Calu3 (cell line): ENCODE measurements at regions not wholly inside any gene's neighbourhood (a gene's known extent, or its start where the extent isn't known, plus 50 kb on each side); places are given as distances from the start of the nearest gene placed in this dataset.
"Not testable (repeated sequence)": the region's sequence is repeated elsewhere in the genome, so short reads cannot be mapped to it uniquely, and the experiment has no call there.

Experiments
- BruUV-seq: library from RNA; stranded (reverse); fragments of 400-500 nt; replicated peaks from 2 replicates; lab custom pipeline; 2021; lab: Mats Ljungman, UMichigan
- CTCF ChIA-PET: fragments of 300-600 bp; sonication (Branson Sonifier 250); formaldehyde crosslinking; loops from one replicate; lab custom pipeline; 2022; ENCODE audit warnings: antibody characterized with exemption; lab: Charles Lee
- DNase-seq: peaks from one replicate; pipeline ENCODE4 v3.0.0; 2022
- H3K27ac Mint-ChIP-seq: one replicate; pipeline ENCODE4 v1.8.0; 2022; ENCODE audit warnings: mixed read lengths; ENCODE audit not compliant: unreplicated experiment
- H3K27me3 Mint-ChIP-seq: one replicate; pipeline ENCODE4 v1.8.0; 2022; ENCODE audit warnings: mixed read lengths; ENCODE audit not compliant: unreplicated experiment
- H3K36me3 Mint-ChIP-seq: one replicate; pipeline ENCODE4 v1.8.0; 2022; ENCODE audit warnings: mild to moderate bottlenecking, moderate library complexity, mixed read lengths; ENCODE audit not compliant: insufficient read depth, unreplicated experiment
- H3K4me1 Mint-ChIP-seq: one replicate; pipeline ENCODE4 v1.8.0; 2022; ENCODE audit warnings: mild to moderate bottlenecking, low read depth, mixed read lengths; ENCODE audit not compliant: unreplicated experiment
- H3K4me3 Mint-ChIP-seq: one replicate; pipeline ENCODE4 v1.8.0; 2022; ENCODE audit warnings: mild to moderate bottlenecking, low read depth, moderate library complexity, mixed read lengths; ENCODE audit not compliant: unreplicated experiment
- H3K9me3 Mint-ChIP-seq: one replicate; pipeline ENCODE4 v1.8.0; 2022; ENCODE audit warnings: low read depth, mixed read lengths; ENCODE audit not compliant: unreplicated experiment
- intact Hi-C: fragments of 100-400 bp; cut with micrococcal nuclease; formaldehyde crosslinking; loops from one replicate; pipeline ENCODE4 v1.10.0; 2022; ENCODE audit not compliant: unreplicated experiment
- TF ChIP-seq, protein P1 (sequence below): fragments of 200-600 bp; IDR thresholded peaks from one replicate; pipeline ENCODE4 v1.8.0; 2022; ENCODE audit warnings: antibody characterized with exemption; ENCODE audit not compliant: unreplicated experiment

GRCh38 chr10:129203819-129204218 lies 263.2 kb upstream of the MGMT start:
- no TSS peak for BruUV-seq
- DNase-seq = no peak
- Mint-ChIP-seq H3K27me3 (no peaks in the 10 kb centered on the region), H3K9me3 (peaks cover 3% of the 10 kb centered on the region), H3K4me3 (no peak overlapping the region), H3K36me3 (no peaks in the 10 kb centered on the region), H3K4me1 (no peaks in the 10 kb centered on the region), H3K27ac (no peak overlapping the region)
- CTCF ChIA-PET = no interaction called here
- intact Hi-C loops = no loop called here
- TF ChIP-seq, protein P1, sequence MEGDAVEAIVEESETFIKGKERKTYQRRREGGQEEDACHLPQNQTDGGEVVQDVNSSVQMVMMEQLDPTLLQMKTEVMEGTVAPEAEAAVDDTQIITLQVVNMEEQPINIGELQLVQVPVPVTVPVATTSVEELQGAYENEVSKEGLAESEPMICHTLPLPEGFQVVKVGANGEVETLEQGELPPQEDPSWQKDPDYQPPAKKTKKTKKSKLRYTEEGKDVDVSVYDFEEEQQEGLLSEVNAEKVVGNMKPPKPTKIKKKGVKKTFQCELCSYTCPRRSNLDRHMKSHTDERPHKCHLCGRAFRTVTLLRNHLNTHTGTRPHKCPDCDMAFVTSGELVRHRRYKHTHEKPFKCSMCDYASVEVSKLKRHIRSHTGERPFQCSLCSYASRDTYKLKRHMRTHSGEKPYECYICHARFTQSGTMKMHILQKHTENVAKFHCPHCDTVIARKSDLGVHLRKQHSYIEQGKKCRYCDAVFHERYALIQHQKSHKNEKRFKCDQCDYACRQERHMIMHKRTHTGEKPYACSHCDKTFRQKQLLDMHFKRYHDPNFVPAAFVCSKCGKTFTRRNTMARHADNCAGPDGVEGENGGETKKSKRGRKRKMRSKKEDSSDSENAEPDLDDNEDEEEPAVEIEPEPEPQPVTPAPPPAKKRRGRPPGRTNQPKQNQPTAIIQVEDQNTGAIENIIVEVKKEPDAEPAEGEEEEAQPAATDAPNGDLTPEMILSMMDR = no peak

DNA sequence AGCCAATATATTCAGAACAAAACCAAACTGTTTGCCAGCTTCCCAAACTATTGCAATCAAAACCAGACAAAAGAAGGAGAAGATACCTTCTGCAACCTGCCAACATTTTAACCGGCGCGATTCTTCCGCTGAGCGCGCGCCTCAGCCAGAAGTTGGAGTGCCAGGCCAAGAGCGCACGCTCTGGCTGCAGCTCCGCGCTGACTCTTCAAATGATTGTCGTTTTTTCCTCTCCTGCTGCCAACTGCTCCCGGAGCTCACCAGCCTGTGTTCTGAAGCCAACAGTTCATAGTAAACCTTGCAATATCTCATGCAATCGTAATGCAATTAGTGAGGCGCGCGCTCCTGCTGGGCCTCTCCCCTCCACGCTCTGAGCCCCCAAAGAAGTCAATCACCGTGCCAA lies 259.7 kb upstream of the MGMT start:
- TF ChIP-seq, protein P1 = no peak
- no peaks in the 10 kb centered on the region for H3K9me3 Mint-ChIP-seq
- no peaks in the 10 kb centered on the region for H3K27me3 Mint-ChIP-seq
- intact Hi-C loops = no loop called here
- H3K4me3 Mint-ChIP-seq = no peak overlapping the region
- H3K4me1 Mint-ChIP-seq = no peaks in the 10 kb centered on the region
- no peak for DNase-seq
- BruUV-seq = no TSS peak
- no peak overlapping the region for H3K27ac Mint-ChIP-seq
- CTCF ChIA-PET = no interaction called here
- H3K36me3 Mint-ChIP-seq = no peaks in the 10 kb centered on the region

GRCh38 chr10:129210876-129211275 lies 256.2 kb upstream of the MGMT start:
- no peaks in the 10 kb centered on the region for H3K4me1 Mint-ChIP-seq
- no peak overlapping the region for H3K4me3 Mint-ChIP-seq
- intact Hi-C loops = no loop called here
- H3K9me3 Mint-ChIP-seq = peaks cover 6% of the 10 kb centered on the region
- TF ChIP-seq, protein P1 = no peak
- CTCF ChIA-PET = no interaction called here
- no peak overlapping the region for H3K27ac Mint-ChIP-seq
- H3K36me3 Mint-ChIP-seq = no peaks in the 10 kb centered on the region
- no TSS peak for BruUV-seq
- H3K27me3 Mint-ChIP-seq = no peaks in the 10 kb centered on the region
- DNase-seq = no peak

- intact Hi-C loops = no loop called here
- CTCF ChIA-PET = no interaction called here
Observed at GRCh38 chr10:129213256-129213655, 253.8 kb upstream of the MGMT start.

DNA sequence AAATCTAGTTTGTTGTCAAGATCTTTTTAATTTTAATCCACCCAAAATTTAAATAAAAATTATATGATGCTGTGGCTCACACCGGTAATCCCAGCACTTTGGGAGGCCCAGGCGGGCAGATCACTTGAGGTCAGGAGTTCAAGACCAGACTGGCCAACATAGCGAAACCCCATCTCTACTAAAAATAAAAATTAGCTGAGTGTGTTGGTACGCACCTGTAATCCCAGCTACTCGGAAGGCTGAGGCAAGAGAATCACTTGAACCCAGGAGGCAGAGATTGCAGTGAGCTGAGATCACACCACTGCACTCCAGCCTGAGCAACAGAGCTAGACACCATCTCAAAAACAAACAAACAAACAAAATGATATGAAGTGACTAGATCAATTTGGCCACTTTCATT lies 253.0 kb upstream of the MGMT start:
- H3K4me1 Mint-ChIP-seq, H3K36me3 Mint-ChIP-seq, CTCF ChIA-PET, intact Hi-C loops, H3K27ac Mint-ChIP-seq, H3K9me3 Mint-ChIP-seq, BruUV-seq, H3K4me3 Mint-ChIP-seq, DNase-seq, H3K27me3 Mint-ChIP-seq: not testable (repeated sequence)

More at GRCh38 chr10:129213256-129213655, 253.8 kb upstream of the MGMT start:
- no peak overlapping the region for H3K4me3 Mint-ChIP-seq
- no TSS peak for BruUV-seq
- no peaks in the 10 kb centered on the region for H3K4me1 Mint-ChIP-seq
- TF ChIP-seq, protein P1 = no peak
- no peak overlapping the region for H3K27ac Mint-ChIP-seq
- H3K36me3 Mint-ChIP-seq = no peaks in the 10 kb centered on the region
- no peak for DNase-seq
- no peaks in the 10 kb centered on the region for H3K27me3 Mint-ChIP-seq
- peaks cover 10% of the 10 kb centered on the region for H3K9me3 Mint-ChIP-seq
